GM12873 (cell line): ENCODE measurements at regions not wholly inside any gene's neighbourhood (a gene's known extent, or its start where the extent isn't known, plus 50 kb on each side); places are given as distances from the start of the nearest gene placed in this dataset.

ENCODE experiments used
- CTCF ChIP-seq: IDR thresholded peaks from 2 replicates; pipeline ENCODE4 v1.5.1; 2012; ENCODE audit warnings: low read depth, mild to moderate bottlenecking, moderate library complexity, low read length, control low read depth; ENCODE audit not compliant: insufficient read depth; ENCODE audit errors: missing control alignments

DNA sequence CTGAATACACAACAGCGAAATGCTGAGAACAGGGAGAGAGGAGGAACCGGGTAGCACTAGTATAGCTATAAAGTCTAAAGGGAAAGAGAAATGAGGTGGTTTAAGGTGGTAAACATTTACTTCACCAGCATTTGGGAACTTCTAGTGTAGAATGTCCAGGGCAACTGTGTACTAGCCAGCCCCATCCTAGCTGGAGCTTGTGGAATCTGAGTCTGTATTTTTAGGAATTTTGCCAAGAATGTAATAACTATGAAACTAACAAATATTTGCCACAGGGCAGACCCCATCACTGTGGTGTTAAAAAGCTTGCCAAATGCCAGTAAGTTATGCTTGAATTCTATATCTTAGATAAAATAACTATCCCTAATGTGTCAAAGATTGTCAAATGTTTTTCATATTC lies 398.9 kb upstream of the MIS18BP1 start:
- no peak for TF ChIP-seq CTCF

GRCh38 chr14:45650754-45651153 lies 397.8 kb upstream of the MIS18BP1 start:
- no peak for TF ChIP-seq CTCF

- no peak for TF ChIP-seq CTCF
These were observed 396.0 kb upstream of the MIS18BP1 start for GRCh38 chr14:45649051-45649450.

- TF ChIP-seq CTCF, result no peak
These were observed 388.5 kb upstream of the MIS18BP1 start for GRCh38 chr14:45641541-45641940.

GRCh38 chr14:45633220-45633984 lies 380.4 kb upstream of the MIS18BP1 start:
- TF ChIP-seq CTCF, result no peak

GRCh38 chr14:45621731-45622130 lies 368.7 kb upstream of the MIS18BP1 start:
- TF ChIP-seq CTCF, result no peak

DNA sequence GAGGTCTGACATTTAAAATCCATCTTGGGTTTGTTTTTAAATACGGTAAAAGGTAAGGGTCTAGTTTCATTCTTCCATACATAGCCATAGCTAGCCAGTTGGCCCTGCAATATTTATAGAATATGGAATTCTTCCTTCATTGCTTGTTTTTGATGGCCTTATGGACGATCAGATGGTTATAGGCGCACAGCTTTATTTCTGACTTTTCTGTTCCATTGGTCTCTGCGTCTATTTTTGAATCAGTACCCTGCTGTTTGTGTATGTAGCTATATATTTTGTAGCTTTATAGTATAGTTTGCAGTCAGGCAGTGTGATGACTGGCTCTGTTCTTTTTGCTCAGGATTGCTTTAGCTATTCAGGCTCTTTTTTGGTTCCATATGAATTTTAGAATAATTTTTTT lies 366.8 kb upstream of the MIS18BP1 start:
- no peak for TF ChIP-seq CTCF
